ENCODE measurements at regions not wholly inside any gene's neighbourhood (a gene's known extent, or its start where the extent isn't known, plus 50 kb on each side); places are given as distances from the start of the nearest gene placed in this dataset.

GRCh38 chr13:112124141-112124540, 57.2 kb downstream of the SOX1 start:
- CTCF ChIA-PET, result no interaction called here
- no peak for DNase-seq
- peaks cover 2% of the 10 kb centered on the region for H3K27me3 Mint-ChIP-seq
- H3K36me3 Mint-ChIP-seq, result no peaks in the 10 kb centered on the region
- H3K27ac Mint-ChIP-seq, result no peak overlapping the region
- H3K9me3 Mint-ChIP-seq (ENCODE audit: low read depth), result no peaks in the 10 kb centered on the region
- ATAC-seq, result no peak
- no peak overlapping the region for H3K4me3 Mint-ChIP-seq
- H3K4me1 Mint-ChIP-seq, result no peaks in the 10 kb centered on the region

- Mint-ChIP-seq H3K4me1 (no peaks in the 10 kb centered on the region), H3K4me3 (no peak overlapping the region), H3K36me3 (no peaks in the 10 kb centered on the region), H3K27me3 (peaks cover 2% of the 10 kb centered on the region), H3K27ac (no peak overlapping the region), H3K9me3 (ENCODE audit: low read depth) (no peaks in the 10 kb centered on the region)
- CTCF ChIA-PET, result no interaction called here
- ATAC-seq (no peak), DNase-seq (no peak)
These were observed 60.8 kb downstream of the SOX1 start for GRCh38 chr13:112127564-112128330.

GRCh38 chr13:112128331-112128610, 61.3 kb downstream of the SOX1 start:
- Mint-ChIP-seq H3K36me3 (no peaks in the 10 kb centered on the region), H3K27me3 (peaks cover 2% of the 10 kb centered on the region), H3K4me1 (no peaks in the 10 kb centered on the region), H3K9me3 (ENCODE audit: low read depth) (no peaks in the 10 kb centered on the region), H3K4me3 (no peak overlapping the region), H3K27ac (no peak overlapping the region)
- CTCF ChIA-PET, result no interaction called here
- DNase-seq (no peak), ATAC-seq (no peak)

GRCh38 chr13:112130418-112130817, 63.5 kb downstream of the SOX1 start:
- CTCF ChIA-PET, result no interaction called here
- Mint-ChIP-seq H3K4me3 (no peak overlapping the region), H3K9me3 (ENCODE audit: low read depth) (no peaks in the 10 kb centered on the region), H3K36me3 (no peaks in the 10 kb centered on the region), H3K4me1 (no peaks in the 10 kb centered on the region), H3K27ac (no peak overlapping the region), H3K27me3 (no peaks in the 10 kb centered on the region)
- DNase-seq, result no peak
- no peak for ATAC-seq

GRCh38 chr13:112131081-112131712, 64.2 kb downstream of the SOX1 start:
- Mint-ChIP-seq H3K9me3 (ENCODE audit: low read depth) (no peaks in the 10 kb centered on the region), H3K4me3 (no peak overlapping the region), H3K27me3 (no peaks in the 10 kb centered on the region), H3K36me3 (no peaks in the 10 kb centered on the region), H3K27ac (no peak overlapping the region), H3K4me1 (no peaks in the 10 kb centered on the region)
- CTCF ChIA-PET, result no interaction called here
- DNase-seq (no peak), ATAC-seq (no peak)

GRCh38 chr13:112131713-112132113, 64.8 kb downstream of the SOX1 start:
- H3K4me3 Mint-ChIP-seq, result no peak overlapping the region
- DNase-seq, result no peak
- ATAC-seq, result no peak
- no peaks in the 10 kb centered on the region for H3K36me3 Mint-ChIP-seq
- H3K27ac Mint-ChIP-seq, result no peak overlapping the region
- no peaks in the 10 kb centered on the region for H3K4me1 Mint-ChIP-seq
- no peaks in the 10 kb centered on the region for H3K27me3 Mint-ChIP-seq
- H3K9me3 Mint-ChIP-seq (ENCODE audit: low read depth), result no peaks in the 10 kb centered on the region
- CTCF ChIA-PET, result no interaction called here

GRCh38 chr13:112132142-112132541, 65.2 kb downstream of the SOX1 start:
- H3K4me1 Mint-ChIP-seq, result no peaks in the 10 kb centered on the region
- DNase-seq (no peak), ATAC-seq (no peak)
- no peak overlapping the region for H3K4me3 Mint-ChIP-seq
- no peaks in the 10 kb centered on the region for H3K9me3 Mint-ChIP-seq (ENCODE audit: low read depth)
- H3K27me3 Mint-ChIP-seq, result no peaks in the 10 kb centered on the region
- CTCF ChIA-PET, result interaction anchor here (0.6 kb wide), 2 partner anchors 103 to 365 kb away, joined by 3 read pairs; no protein-coding TSS in a partner anchor
- H3K27ac Mint-ChIP-seq, result no peak overlapping the region
- H3K36me3 Mint-ChIP-seq, result no peaks in the 10 kb centered on the region

GRCh38 chr13:112132619-112133018, 65.7 kb downstream of the SOX1 start:
- no peak overlapping the region for H3K27ac Mint-ChIP-seq
- CTCF ChIA-PET, result interaction anchor here (0.6 kb wide), 2 partner anchors 104 to 364 kb away, joined by 3 read pairs; no protein-coding TSS in a partner anchor
- no peak for ATAC-seq
- no peaks in the 10 kb centered on the region for H3K4me1 Mint-ChIP-seq
- no peaks in the 10 kb centered on the region for H3K27me3 Mint-ChIP-seq
- H3K36me3 Mint-ChIP-seq, result no peaks in the 10 kb centered on the region
- H3K9me3 Mint-ChIP-seq (ENCODE audit: low read depth), result no peaks in the 10 kb centered on the region
- no peak overlapping the region for H3K4me3 Mint-ChIP-seq
- DNase-seq, result no peak

GRCh38 chr13:112133499-112134390, 66.8 kb downstream of the SOX1 start:
- no peaks in the 10 kb centered on the region for H3K9me3 Mint-ChIP-seq (ENCODE audit: low read depth)
- no peak for ATAC-seq
- CTCF ChIA-PET, result no interaction called here
- no peaks in the 10 kb centered on the region for H3K4me1 Mint-ChIP-seq
- DNase-seq, result peak; percentile 3
- H3K27me3 Mint-ChIP-seq, result no peaks in the 10 kb centered on the region
- no peak overlapping the region for H3K4me3 Mint-ChIP-seq
- no peaks in the 10 kb centered on the region for H3K36me3 Mint-ChIP-seq
- no peak overlapping the region for H3K27ac Mint-ChIP-seq

- no peaks in the 10 kb centered on the region for H3K36me3 Mint-ChIP-seq
- peak; percentile 34 for DNase-seq
- ATAC-seq, result no peak
- H3K27ac Mint-ChIP-seq, result no peak overlapping the region
- H3K4me1 Mint-ChIP-seq, result no peaks in the 10 kb centered on the region
- no peak overlapping the region for H3K4me3 Mint-ChIP-seq
- H3K27me3 Mint-ChIP-seq, result no peaks in the 10 kb centered on the region
- CTCF ChIA-PET, result no interaction called here
- H3K9me3 Mint-ChIP-seq (ENCODE audit: low read depth), result no peaks in the 10 kb centered on the region
These were observed 67.6 kb downstream of the SOX1 start for GRCh38 chr13:112134391-112135075.

GRCh38 chr13:112136095-112136494, 69.1 kb downstream of the SOX1 start:
- CTCF ChIA-PET, result no interaction called here
- H3K9me3 Mint-ChIP-seq (ENCODE audit: low read depth), result no peaks in the 10 kb centered on the region
- H3K27ac Mint-ChIP-seq, result no peak overlapping the region
- H3K4me1 Mint-ChIP-seq, result no peaks in the 10 kb centered on the region
- H3K36me3 Mint-ChIP-seq, result no peaks in the 10 kb centered on the region
- no peak overlapping the region for H3K4me3 Mint-ChIP-seq
- no peaks in the 10 kb centered on the region for H3K27me3 Mint-ChIP-seq
- DNase-seq, result no peak
- no peak for ATAC-seq

- Mint-ChIP-seq H3K4me1 (no peaks in the 10 kb centered on the region), H3K4me3 (no peak overlapping the region), H3K36me3 (no peaks in the 10 kb centered on the region), H3K9me3 (ENCODE audit: low read depth) (no peaks in the 10 kb centered on the region), H3K27me3 (no peaks in the 10 kb centered on the region), H3K27ac (no peak overlapping the region)
- DNase-seq (no peak), ATAC-seq (no peak)
- CTCF ChIA-PET, result no interaction called here
These were observed 70.2 kb downstream of the SOX1 start for GRCh38 chr13:112137144-112137543.

- Mint-ChIP-seq H3K27ac (no peak overlapping the region), H3K4me1 (no peaks in the 10 kb centered on the region), H3K4me3 (no peak overlapping the region), H3K9me3 (ENCODE audit: low read depth) (no peaks in the 10 kb centered on the region), H3K27me3 (no peaks in the 10 kb centered on the region), H3K36me3 (no peaks in the 10 kb centered on the region)
- no peak for ATAC-seq
- no peak for DNase-seq
- CTCF ChIA-PET, result interaction anchor here (0.7 kb wide), 1 partner anchor 883 kb away, joined by 3 read pairs; no protein-coding TSS in a partner anchor
These were observed 73.4 kb downstream of the SOX1 start for GRCh38 chr13:112140366-112140765.
